CD14-positive monocyte (primary cell): ENCODE measurements at regions not wholly inside any gene's neighbourhood (a gene's known extent, or its start where the extent isn't known, plus 50 kb on each side); places are given as distances from the start of the nearest gene placed in this dataset.

Experiments used
- DNase-seq, 3 donors: peaks; one replicate each; pipeline ENCODE4 v3.0.0-alpha.2; 2011 to 2022
- H2AFZ ChIP-seq: 2 replicates; pipeline ENCODE4 v1.6.0; 2012; ENCODE audit warnings: mild to moderate bottlenecking, low read depth, low read length, inconsistent platforms; ENCODE audit not compliant: insufficient read depth, poor library complexity, severe bottlenecking
- H3K27ac ChIP-seq, 2 donors: 1 replicate in 1 of 2; 2 replicates in 1 of 2; pipeline ENCODE4 v1.5.1; 2012 to 2013; ENCODE audit warnings: low read length in 2 of 2, control low read depth in 1 of 2, inconsistent platforms in 1 of 2, low read depth in 1 of 2, mild to moderate bottlenecking in 1 of 2
- H3K27me3 ChIP-seq, 2 donors: one replicate each; pipeline versions ENCODE4 v1.6.0 to v1.6.1; 2011 to 2013; ENCODE audit warnings: low read length in 2 of 2; ENCODE audit not compliant: control insufficient read depth in 2 of 2, insufficient read depth in 2 of 2
- H3K36me3 ChIP-seq, 2 donors: replicated peaks in 1 of 2; 1 replicate in 1 of 2; 2 replicates in 1 of 2; pipeline versions ENCODE4 v1.5.1 to v1.6.1; 2012 to 2013; ENCODE audit warnings: low read length in 2 of 2, control low read depth in 1 of 2, inconsistent platforms in 1 of 2, mild to moderate bottlenecking in 1 of 2; ENCODE audit not compliant: insufficient read depth in 2 of 2, control insufficient read depth in 1 of 2
- H3K4me1 ChIP-seq, 2 donors: 1 replicate in 1 of 2; 2 replicates in 1 of 2; pipeline versions ENCODE4 v1.5.1 to v1.6.1; 2012 to 2013; ENCODE audit warnings: low read length in 2 of 2, control low read depth in 1 of 2, inconsistent platforms in 1 of 2, mild to moderate bottlenecking in 1 of 2, moderate library complexity in 1 of 2; ENCODE audit not compliant: insufficient read depth in 2 of 2, control insufficient read depth in 1 of 2
- H3K4me2 ChIP-seq: replicated peaks from 2 replicates; pipeline ENCODE3; 2012; ENCODE audit warnings: low read length, moderate library complexity, mild to moderate bottlenecking; ENCODE audit not compliant: poor library complexity, severe bottlenecking; ENCODE audit errors: extremely low read depth
- H3K4me3 ChIP-seq, 3 experiments: fragments of 200-600 bp in 1 of 3; sonication (generic) in 1 of 3; replicated peaks in 1 of 3; 1 replicate in 2 of 3; 2 replicates in 1 of 3; pipeline ENCODE4 v1.5.1; 2011 to 2013; ENCODE audit warnings: low read length in 3 of 3, mild to moderate bottlenecking in 3 of 3, control low read depth in 2 of 3, low read depth in 2 of 3, inconsistent platforms in 1 of 3, moderate library complexity in 1 of 3
- H3K79me2 ChIP-seq: 2 replicates; pipeline ENCODE4 v1.6.0; 2012; ENCODE audit warnings: mild to moderate bottlenecking, control low read depth, inconsistent platforms, low read length, moderate library complexity; ENCODE audit not compliant: insufficient read depth
- H3K9ac ChIP-seq: 2 replicates; pipeline ENCODE4 v1.6.0; 2017; ENCODE audit warnings: low read length, mild to moderate bottlenecking; ENCODE audit not compliant: insufficient read depth, poor library complexity, severe bottlenecking
- H3K9me3 ChIP-seq, 2 donors: replicated peaks in 1 of 2; 1 replicate in 1 of 2; 2 replicates in 1 of 2; pipeline versions ENCODE4 v1.5.1 to v1.6.1; 2012 to 2013; ENCODE audit warnings: low read length in 2 of 2, control low read depth in 1 of 2; ENCODE audit not compliant: control insufficient read depth in 1 of 2, insufficient read depth in 1 of 2
- H4K20me1 ChIP-seq: 2 replicates; pipeline ENCODE4 v1.6.0; 2012; ENCODE audit warnings: mild to moderate bottlenecking, low read length, control low read depth, moderate library complexity; ENCODE audit not compliant: insufficient read depth
- H3K27ac Mint-ChIP-seq, 7 donors: one replicate each; pipeline ENCODE4 v1.8.0; 2020; ENCODE audit warnings: mild to moderate bottlenecking in 7 of 7, mixed read lengths in 7 of 7, moderate library complexity in 6 of 7, inconsistent platforms in 2 of 7
- H3K27me3 Mint-ChIP-seq, 3 donors: one replicate each; pipeline ENCODE4 v1.8.0; 2021 to 2022; ENCODE audit warnings: low read depth in 3 of 3, mild to moderate bottlenecking in 3 of 3, mixed read lengths in 3 of 3, moderate library complexity in 3 of 3, inconsistent platforms in 1 of 3
- H3K36me3 Mint-ChIP-seq, 2 donors: one replicate each; pipeline ENCODE4 v1.8.0; 2020; ENCODE audit warnings: mixed read lengths in 2 of 2, inconsistent platforms in 1 of 2, mild to moderate bottlenecking in 1 of 2
- H3K4me1 Mint-ChIP-seq: one replicate; pipeline ENCODE4 v1.8.0; 2020; ENCODE audit warnings: mild to moderate bottlenecking, mixed read lengths
- H3K4me3 Mint-ChIP-seq, 2 donors: one replicate each; pipeline ENCODE4 v1.8.0; 2020; ENCODE audit warnings: mild to moderate bottlenecking in 2 of 2, mixed read lengths in 2 of 2, moderate library complexity in 1 of 2
- H3K9me3 Mint-ChIP-seq, 7 donors: one replicate each; pipeline ENCODE4 v1.8.0; 2020 to 2022; ENCODE audit warnings: mixed read lengths in 7 of 7, mild to moderate bottlenecking in 6 of 7, moderate library complexity in 6 of 7, inconsistent platforms in 2 of 7
- CTCF ChIP-seq: fragments of 200-600 bp; IDR thresholded peaks from one replicate; pipeline ENCODE4 v1.8.0; 2022; ENCODE audit warnings: antibody characterized with exemption, mild to moderate bottlenecking
- WGBS: methylation state at CpG from one replicate; pipeline ENCODE4 v1.1.5; 2013; ENCODE audit warnings: missing lambda C conversion rate; ENCODE audit not compliant: insufficient coverage; 5-methylcytosine and 5-hydroxymethylcytosine counted together
- intact Hi-C, 2 donors: fragments of 100-400 bp; cut with micrococcal nuclease; formaldehyde crosslinking; loops; one replicate each; pipeline versions ENCODE4 v1.15.0 to v1.15.1; 2023

GRCh38 chr3:42013691-42014457 is 52.0 kb upstream of the ULK4 start:
- peak overlapping the region; percentile 64 to 89 for H3K27ac ChIP-seq
- no peak for TF ChIP-seq CTCF
- peak in 1 of 3 donors; percentile 46 for DNase-seq
- peaks cover 0 to 5% (median 0%) of the 10 kb centered on the region in 3 donors for H3K27me3 Mint-ChIP-seq
- peaks cover 0 to 3% of the 10 kb centered on the region in 2 donors for H3K36me3 ChIP-seq
- H3K27ac Mint-ChIP-seq, result peak overlapping the region; percentile 89 to 98 (median 91)
- peak overlapping the region; percentile 74 to 93 (median 82) for H3K4me3 ChIP-seq
- under 1% methylated on average over 103 of the region's 103 CpGs for WGBS
- peaks cover 23 to 36% of the 10 kb centered on the region in 2 donors for H3K4me1 ChIP-seq
- H3K4me2 ChIP-seq, result peak overlapping the region; percentile 95
- peaks cover 43% of the 10 kb centered on the region for H4K20me1 ChIP-seq
- H3K36me3 Mint-ChIP-seq, result peaks cover 2 to 14% of the 10 kb centered on the region in 2 donors
- no peaks in the 10 kb centered on the region for H3K9me3 ChIP-seq
- peak overlapping the region; percentile 94 for H3K9ac ChIP-seq
- intact Hi-C loops, result loop anchor here (2.0 to 10.0 kb wide), 3 partner anchors 51 to 52 kb away; partner anchors contain the start of gene ULK4 (in 2 of the 2)
- H2AFZ ChIP-seq, result peak overlapping the region; percentile 66
- H3K4me1 Mint-ChIP-seq, result peaks cover 40% of the 10 kb centered on the region
- peaks cover 53% of the 10 kb centered on the region for H3K79me2 ChIP-seq
- H3K9me3 Mint-ChIP-seq, result no peaks in the 10 kb centered on the region
- no peaks in the 10 kb centered on the region for H3K27me3 ChIP-seq
- peak overlapping the region; percentile 88 to 97 for H3K4me3 Mint-ChIP-seq

- peaks cover 0 to 5% (median 0%) of the 10 kb centered on the region in 3 donors for H3K27me3 Mint-ChIP-seq
- H2AFZ ChIP-seq, result peak overlapping the region; percentile 84
- 0% methylated on average over 57 of the region's 58 CpGs for WGBS
These were observed 51.2 kb upstream of the ULK4 start for GRCh38 chr3:42012935-42013690.

More at GRCh38 chr3:42012935-42013690, 51.2 kb upstream of the ULK4 start:
- Histone ChIP-seq H3K9ac (peak overlapping the region; percentile 94), H3K27ac (peak overlapping the region; percentile 99), H3K27me3 (no peaks in the 10 kb centered on the region), H3K79me2 (peaks cover 45% of the 10 kb centered on the region), H3K36me3 (peaks cover 0 to 3% of the 10 kb centered on the region in 2 donors), H3K4me2 (peak overlapping the region; percentile 95), H3K4me3 (peak overlapping the region; percentile 92 to 96 (median 93)), H3K9me3 (no peaks in the 10 kb centered on the region), H4K20me1 (peaks cover 35% of the 10 kb centered on the region), H3K4me1 (peaks cover 23 to 36% of the 10 kb centered on the region in 2 donors)
- Mint-ChIP-seq H3K36me3 (peaks cover 2 to 14% of the 10 kb centered on the region in 2 donors), H3K27ac (peak overlapping the region; percentile 98 to 100 (median 99)), H3K9me3 (no peaks in the 10 kb centered on the region), H3K4me1 (peaks cover 40% of the 10 kb centered on the region), H3K4me3 (peak overlapping the region; percentile 95 to 96)
- intact Hi-C loops, result loop anchor here (2.0 to 10.0 kb wide), 3 partner anchors 50 to 52 kb away; partner anchors contain the start of gene ULK4 (in 2 of the 2)
- DNase-seq, result peak; percentile 87 to 94 (median 94)
- TF ChIP-seq CTCF, result no peak
